ENCODE measurements at regions not wholly inside any gene's neighbourhood (a gene's known extent, or its start where the extent isn't known, plus 50 kb on each side); places are given as distances from the start of the nearest gene placed in this dataset.
A peak's percentile ranks its signal among the peaks of the same experiment; 100 is the strongest.

- Histone ChIP-seq H3K4me1 (no peaks in the 10 kb centered on the region), H3K4me3 (no peak overlapping the region), H3K9me3 (no peaks in the 10 kb centered on the region), H3K27ac (no peak overlapping the region), H3K27me3 (no peaks in the 10 kb centered on the region), H3K36me3 (no peaks in the 10 kb centered on the region)
- WGBS (ENCODE audit: insufficient coverage, low coverage, low lambda C conversion rate, missing lambda C conversion rate), result 63% methylated on average over 5 of the region's 6 CpGs
- ATAC-seq, result no peak
- TF ChIP-seq POLR2A (IDR thresholded peaks at IDR 0.05) (no peak), CTCF (IDR thresholded peaks at IDR 0.05) (no peak)
- no peak for DNase-seq
- intact Hi-C loops (cut with DNase I), result no loop called here
These were observed 75.0 kb upstream of the WSB1 start for GRCh38 chr17:27218719-27219488.

GRCh38 chr17:27222515-27222914 lies 71.4 kb upstream of the WSB1 start:
- no peak for ATAC-seq
- Histone ChIP-seq H3K9me3 (no peaks in the 10 kb centered on the region), H3K36me3 (no peaks in the 10 kb centered on the region), H3K4me3 (no peak overlapping the region), H3K27ac (no peak overlapping the region), H3K27me3 (no peaks in the 10 kb centered on the region), H3K4me1 (no peaks in the 10 kb centered on the region)
- intact Hi-C loops (cut with DNase I), result no loop called here
- no peak for DNase-seq
- WGBS (ENCODE audit: insufficient coverage, low coverage, low lambda C conversion rate, missing lambda C conversion rate), result 70% methylated on average over 1 of the region's 1 CpG
- TF ChIP-seq CTCF (IDR thresholded peaks at IDR 0.05), result no peak
- TF ChIP-seq POLR2A (IDR thresholded peaks at IDR 0.05), result no peak

- WGBS (ENCODE audit: insufficient coverage, low coverage, low lambda C conversion rate, missing lambda C conversion rate), result 50% methylated on average over 5 of the region's 5 CpGs
- intact Hi-C loops (cut with DNase I), result no loop called here
- Histone ChIP-seq H3K27me3 (no peaks in the 10 kb centered on the region), H3K27ac (no peak overlapping the region), H3K9me3 (no peaks in the 10 kb centered on the region), H3K36me3 (no peaks in the 10 kb centered on the region), H3K4me1 (no peaks in the 10 kb centered on the region), H3K4me3 (no peak overlapping the region)
- DNase-seq (no peak), ATAC-seq (peak in 1 of 4 donors; percentile 13)
- TF ChIP-seq CTCF (IDR thresholded peaks at IDR 0.05) (no peak), POLR2A (IDR thresholded peaks at IDR 0.05) (no peak)
These were observed 69.2 kb upstream of the WSB1 start for GRCh38 chr17:27224526-27225315.

GRCh38 chr17:27226611-27227230 lies 67.2 kb upstream of the WSB1 start:
- Histone ChIP-seq H3K27me3 (no peaks in the 10 kb centered on the region), H3K9me3 (no peaks in the 10 kb centered on the region), H3K27ac (no peak overlapping the region), H3K4me3 (no peak overlapping the region), H3K4me1 (no peaks in the 10 kb centered on the region), H3K36me3 (no peaks in the 10 kb centered on the region)
- ATAC-seq (peak in 1 of 4 donors; percentile 88), DNase-seq (no peak)
- TF ChIP-seq POLR2A (IDR thresholded peaks at IDR 0.05) (no peak), CTCF (IDR thresholded peaks at IDR 0.05) (no peak)
- WGBS (ENCODE audit: insufficient coverage, low coverage, low lambda C conversion rate, missing lambda C conversion rate), result 74% methylated on average over 4 of the region's 4 CpGs
- intact Hi-C loops (cut with DNase I), result no loop called here

Data from right lobe of liver (tissue), 6 donors.